PC-3 (cell line): ENCODE measurements at regions not wholly inside any gene's neighbourhood (a gene's known extent, or its start where the extent isn't known, plus 50 kb on each side); places are given as distances from the start of the nearest gene placed in this dataset.
"Not testable (repeated sequence)": the region's sequence is repeated elsewhere in the genome, so short reads cannot be mapped to it uniquely, and the experiment has no call there.

ENCODE experiments used
- ATAC-seq: fragments of 200-7000 bp; cut with Tn5 transposase; 2 replicates; pipeline ENCODE4 v1.9.1; 2020; ENCODE audit warnings: mild to moderate bottlenecking, moderate library complexity
- BruUV-seq: library from RNA; stranded (reverse); fragments of 400-500 nt; replicated peaks from 2 replicates; lab custom pipeline; 2021; lab: Mats Ljungman, UMichigan
- CTCF ChIA-PET: fragments of 300-600 bp; sonication (Branson Sonifier 250); formaldehyde crosslinking; loops from one replicate; lab custom pipeline; 2022; ENCODE audit warnings: antibody characterized with exemption; lab: Charles Lee
- POLR2A ChIA-PET: fragments of 300-600 bp; sonication (Branson Sonifier 250); formaldehyde crosslinking; loops from one replicate; lab custom pipeline; 2022; ENCODE audit warnings: antibody characterized with exemption; ENCODE audit not compliant: unreplicated experiment; lab: Charles Lee
- DNase-seq: peaks from one replicate; pipeline ENCODE4 v3.0.0-alpha.2; 2015
- H2AFZ ChIP-seq: fragments of 300-600 bp; sonication (generic); 2 replicates; pipeline ENCODE4 v1.6.0; 2016; ENCODE audit warnings: antibody characterized with exemption, low read length
- H3F3A ChIP-seq: fragments of 300-600 bp; sonication (generic); one replicate; pipeline ENCODE4 v1.6.0; 2017; ENCODE audit warnings: antibody characterized with exemption, low read length, control low read depth, mild to moderate bottlenecking; ENCODE audit not compliant: unreplicated experiment
- H3K27ac ChIP-seq: fragments of 300-600 bp; sonication (generic); 2 replicates; pipeline ENCODE4 v1.5.1; 2016; ENCODE audit warnings: mild to moderate bottlenecking, low read length
- H3K27me3 ChIP-seq: fragments of 300-600 bp; sonication (generic); 2 replicates; pipeline ENCODE4 v1.6.1; 2016; ENCODE audit warnings: low read length, mixed read lengths
- H3K36me3 ChIP-seq: fragments of 300-600 bp; sonication (generic); 2 replicates; pipeline ENCODE4 v1.6.1; 2016; ENCODE audit warnings: low read depth, mixed run types, low read length, mixed read lengths
- H3K4me1 ChIP-seq: fragments of 300-600 bp; sonication (generic); 2 replicates; pipeline ENCODE4 v1.5.1; 2016; ENCODE audit warnings: low read length; ENCODE audit not compliant: insufficient read depth
- H3K4me2 ChIP-seq: fragments of 300-600 bp; sonication (generic); 2 replicates; pipeline ENCODE4 v1.6.0; 2016; ENCODE audit warnings: low read length
- H3K4me3 ChIP-seq: fragments of 300-600 bp; sonication (generic); 2 replicates; pipeline ENCODE4 v1.5.1; 2016; ENCODE audit warnings: mild to moderate bottlenecking, low read length, mixed read lengths
- H3K79me2 ChIP-seq: fragments of 300-600 bp; sonication (generic); 2 replicates; pipeline ENCODE4 v1.6.1; 2017; ENCODE audit warnings: low read length, mixed read lengths
- H3K9ac ChIP-seq: fragments of 300-600 bp; sonication (generic); 2 replicates; pipeline ENCODE4 v1.6.0; 2016; ENCODE audit warnings: mild to moderate bottlenecking, low read length
- H3K9me2 ChIP-seq: fragments of 300-600 bp; sonication (generic); replicated peaks from 2 replicates; pipeline ENCODE4 v1.6.1; 2016; ENCODE audit warnings: mixed run types, low read length, mixed read lengths
- H3K9me3 ChIP-seq: fragments of 300-600 bp; sonication (generic); 2 replicates; pipeline ENCODE4 v1.6.1; 2016; ENCODE audit warnings: low read length, mixed read lengths
- H4K20me1 ChIP-seq: fragments of 300-600 bp; sonication (generic); 2 replicates; pipeline ENCODE4 v1.6.1; 2016; ENCODE audit warnings: low read length, mixed read lengths
- CTCF ChIP-seq: fragments of 300-600 bp; sonication (generic); conservative IDR thresholded peaks from 2 replicates; pipeline ENCODE4 v1.5.1; 2017; ENCODE audit warnings: antibody characterized with exemption, low read depth, mild to moderate bottlenecking, low read length
- EZH2 ChIP-seq: fragments of 300-600 bp; sonication (generic); IDR thresholded peaks from one replicate; pipeline ENCODE4 v1.6.1; 2017; ENCODE audit warnings: antibody characterized with exemption, mild to moderate bottlenecking, low read length; ENCODE audit not compliant: unreplicated experiment
- EZH2phosphoT487 ChIP-seq: fragments of 300-600 bp; sonication (generic); IDR thresholded peaks from 2 replicates; pipeline ENCODE4 v1.6.1; 2018; ENCODE audit warnings: mild to moderate bottlenecking, antibody characterized with exemption, low read length, borderline replicate concordance
- intact Hi-C: fragments of 100-400 bp; cut with micrococcal nuclease; formaldehyde crosslinking; loops from 2 replicates; pipeline ENCODE4 v1.9.0; 2023

GRCh38 chr12:17015501-17015900 lies 409.5 kb upstream of the LMO3 start:
- peaks cover 30% of the 10 kb centered on the region for H3K4me1 ChIP-seq
- H3K4me3 ChIP-seq = no peak overlapping the region
- POLR2A ChIA-PET = no interaction called here
- H3K9me2 ChIP-seq = no peaks in the 10 kb centered on the region
- H3K79me2 ChIP-seq = no peaks in the 10 kb centered on the region
- no TSS peak for BruUV-seq
- H3K9ac ChIP-seq = peak overlapping the region; percentile 60; the same call in 1 of the 2 replicates
- intact Hi-C loops = loop anchor here (5.0 to 10.0 kb wide), 2 partner anchors 51 to 73 kb away; no protein-coding TSS in a partner anchor
- H3K9me3 ChIP-seq = no peaks in the 10 kb centered on the region
- H3K27me3 ChIP-seq = no peaks in the 10 kb centered on the region
- H3K4me2 ChIP-seq = peak overlapping the region; percentile 72; the same call in 1 of the 2 replicates
- CTCF ChIA-PET = interaction anchor here (0.5 kb wide), 1 partner anchor 403 kb away, joined by 3 read pairs; no protein-coding TSS in a partner anchor
- H3K36me3 ChIP-seq = no peaks in the 10 kb centered on the region
- no peak overlapping the region for H2AFZ ChIP-seq
- DNase-seq = peak; percentile 22
- ATAC-seq = no peak
- peak overlapping the region; percentile 94 for H3K27ac ChIP-seq
- TF ChIP-seq CTCF (no peak), EZH2 (no peak), EZH2phosphoT487 (no peak)
- no peaks in the 10 kb centered on the region for H4K20me1 ChIP-seq
- H3F3A ChIP-seq = no peaks in the 10 kb centered on the region

GRCh38 chr12:17007442-17008040 lies 401.6 kb upstream of the LMO3 start:
- H3K4me1 ChIP-seq, ATAC-seq, BruUV-seq: not testable (repeated sequence)

GRCh38 chr12:16998538-16998937 lies 392.6 kb upstream of the LMO3 start:
- DNase-seq, H3K9me2 ChIP-seq, H3K9ac ChIP-seq, H3K4me3 ChIP-seq, H3K79me2 ChIP-seq, CTCF ChIA-PET, H3K27ac ChIP-seq, H4K20me1 ChIP-seq, POLR2A ChIA-PET, H3K4me1 ChIP-seq, H3K36me3 ChIP-seq, H3K27me3 ChIP-seq, BruUV-seq, H3K9me3 ChIP-seq, intact Hi-C loops, H2AFZ ChIP-seq, ATAC-seq, H3K4me2 ChIP-seq, H3F3A ChIP-seq: not testable (repeated sequence)

More at GRCh38 chr12:17007442-17008040, 401.6 kb upstream of the LMO3 start:
- intact Hi-C loops, H2AFZ ChIP-seq, H3K4me3 ChIP-seq, H3K4me2 ChIP-seq, H3K9ac ChIP-seq, H3K9me3 ChIP-seq, H3K36me3 ChIP-seq, POLR2A ChIA-PET, H4K20me1 ChIP-seq, H3F3A ChIP-seq, H3K79me2 ChIP-seq, H3K9me2 ChIP-seq, CTCF ChIA-PET, H3K27me3 ChIP-seq, DNase-seq, H3K27ac ChIP-seq: not testable (repeated sequence)

DNA sequence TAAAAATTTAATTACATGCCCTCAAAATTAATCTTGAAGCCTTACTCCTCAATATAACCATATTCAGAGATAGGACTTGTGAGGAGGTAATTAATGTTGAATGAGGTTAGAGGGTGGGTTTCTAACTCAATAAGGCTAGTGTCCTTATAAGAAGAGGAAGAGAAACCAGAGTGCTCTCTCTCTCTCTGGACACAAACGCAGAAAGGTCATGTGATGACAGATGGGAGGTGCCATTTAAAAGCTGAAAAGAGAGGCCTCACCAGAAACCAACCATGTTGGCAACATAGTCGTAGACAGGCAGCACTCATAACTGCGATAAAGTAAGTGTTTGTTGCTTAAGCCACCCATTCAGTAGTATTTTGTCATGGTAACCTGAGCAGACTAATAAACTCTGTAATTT lies 378.5 kb upstream of the LMO3 start:
- no peaks in the 10 kb centered on the region for H4K20me1 ChIP-seq
- H3K4me1 ChIP-seq = no peaks in the 10 kb centered on the region
- no peak overlapping the region for H3K27ac ChIP-seq
- no peaks in the 10 kb centered on the region for H3K9me2 ChIP-seq
- DNase-seq = no peak
- ATAC-seq = no peak
- ChIA-PET POLR2A (no interaction called here), CTCF (no interaction called here)
- intact Hi-C loops = no loop called here
- no peaks in the 10 kb centered on the region for H3F3A ChIP-seq
- H3K79me2 ChIP-seq = no peaks in the 10 kb centered on the region
- H3K9ac ChIP-seq = no peak overlapping the region
- H3K27me3 ChIP-seq = no peaks in the 10 kb centered on the region
- H3K4me2 ChIP-seq = no peak overlapping the region
- H2AFZ ChIP-seq = no peak overlapping the region
- TF ChIP-seq EZH2 = no peak
- no peak for TF ChIP-seq EZH2phosphoT487
- TF ChIP-seq CTCF = no peak
- H3K9me3 ChIP-seq = no peaks in the 10 kb centered on the region
- H3K4me3 ChIP-seq = no peak overlapping the region
- no peaks in the 10 kb centered on the region for H3K36me3 ChIP-seq
- no TSS peak for BruUV-seq
